ENCODE measurements at regions not wholly inside any gene's neighbourhood (a gene's known extent, or its start where the extent isn't known, plus 50 kb on each side); places are given as distances from the start of the nearest gene placed in this dataset.

- DNase-seq, result no peak
Measured at GRCh38 chr3:78540485-78540884, 1227.3 kb downstream of the ROBO1 start.

GRCh38 chr3:78545827-78546226, 1222.0 kb downstream of the ROBO1 start:
- DNase-seq, result no peak

Measured in C1 segment of cervical spinal cord (tissue), 14 donors.